ENCODE measurements at regions not wholly inside any gene's neighbourhood (a gene's known extent, or its start where the extent isn't known, plus 50 kb on each side); places are given as distances from the start of the nearest gene placed in this dataset.

DNA sequence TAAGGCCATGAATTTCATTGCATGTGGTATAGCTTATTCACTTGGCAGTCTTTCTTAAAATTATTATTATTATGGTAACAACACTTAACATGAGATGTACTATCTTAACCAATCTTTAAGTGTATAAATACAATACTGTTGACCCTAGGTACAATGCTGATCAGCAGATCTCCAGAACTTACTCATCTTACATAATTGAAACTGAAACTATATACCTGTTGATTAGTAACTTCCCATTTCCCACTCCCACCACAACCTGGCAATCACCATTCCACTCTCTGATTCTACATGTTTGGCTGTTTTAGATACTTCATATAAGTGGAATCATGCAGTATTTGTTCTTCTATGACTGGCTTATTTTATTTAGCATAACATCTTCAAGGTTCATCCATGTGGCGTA, 150.2 kb upstream of the POU2AF2 start:
- DNase-seq (ENCODE audit: low spot score): no peak

- DNase-seq (ENCODE audit: low spot score): no peak
Measured at GRCh38 chr11:111093061-111093460, 152.5 kb upstream of the POU2AF2 start.

- no peak for DNase-seq (ENCODE audit: low spot score)
Measured at GRCh38 chr11:111091321-111091938, 154.1 kb upstream of the POU2AF2 start.

DNA sequence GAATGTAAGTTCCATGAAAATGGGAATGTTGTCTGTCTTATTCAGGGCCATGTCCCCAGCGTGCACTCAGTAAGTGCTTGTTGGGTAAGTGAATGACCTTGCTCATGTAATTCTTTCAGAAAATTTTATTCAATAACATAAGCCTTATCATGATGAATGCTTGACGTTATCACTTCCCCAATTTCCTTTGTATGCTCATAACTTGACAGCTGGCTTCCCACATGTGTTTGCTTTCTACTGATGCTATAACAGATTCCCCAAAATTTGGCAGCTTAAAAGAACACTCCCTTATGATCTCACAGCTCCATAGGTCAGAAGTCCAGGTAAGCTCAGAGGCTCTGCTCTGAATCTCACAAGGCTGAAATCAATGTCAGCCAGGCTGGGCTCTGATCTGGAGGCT, 155.8 kb upstream of the POU2AF2 start:
- no peak for DNase-seq (ENCODE audit: low spot score)

DNA sequence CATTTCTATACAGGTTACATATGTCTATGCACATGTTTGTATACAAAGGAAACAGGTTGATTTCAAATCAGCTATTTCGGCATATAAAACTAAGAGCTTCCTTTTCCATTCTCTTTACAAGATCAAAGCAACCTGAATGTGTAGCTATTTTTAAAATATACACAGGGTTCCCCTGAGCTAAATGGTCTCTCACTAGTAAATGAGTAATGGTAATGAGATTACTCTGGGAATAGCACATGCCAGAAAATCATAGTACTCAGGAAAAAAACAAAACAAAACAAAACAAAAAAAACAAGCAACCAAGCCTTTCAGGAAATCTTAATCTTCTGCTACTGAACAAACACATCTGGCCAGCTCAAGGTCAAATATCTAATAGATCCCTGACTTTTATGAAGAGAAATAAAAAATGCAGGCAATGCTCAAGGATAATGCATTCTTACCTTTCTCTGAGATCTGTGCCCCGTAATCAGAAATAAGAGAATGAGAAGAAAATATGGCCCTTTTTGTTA, 156.6 kb upstream of the POU2AF2 start:
- no peak for DNase-seq (ENCODE audit: low spot score)

- DNase-seq (ENCODE audit: low spot score): no peak
Measured at GRCh38 chr11:111086058-111086457, 159.5 kb upstream of the POU2AF2 start.

DNA sequence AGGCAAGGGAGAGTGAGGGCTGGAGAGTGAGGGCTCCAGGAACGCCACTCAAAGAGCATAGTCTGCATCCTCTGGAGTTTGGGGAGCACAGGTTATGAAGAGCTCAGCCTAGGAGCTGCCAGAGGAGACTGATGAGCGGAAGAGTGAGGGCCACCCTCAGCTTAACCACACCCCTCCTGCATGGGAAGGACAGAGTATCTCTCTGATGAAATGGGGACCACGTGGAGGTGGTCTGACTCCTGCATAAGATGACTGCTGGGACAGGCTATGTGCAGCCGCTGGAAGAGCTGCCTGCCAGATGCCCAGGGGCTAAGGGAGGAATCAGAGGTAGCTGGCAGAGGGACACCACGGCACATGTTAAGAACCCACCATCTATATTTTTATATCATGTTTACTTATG, 162.9 kb upstream of the POU2AF2 start:
- DNase-seq (ENCODE audit: low spot score): no peak

- no peak for DNase-seq (ENCODE audit: low spot score)
Measured at GRCh38 chr11:111081021-111081511, 164.5 kb upstream of the POU2AF2 start.

- no peak for DNase-seq (ENCODE audit: low spot score)
Measured at GRCh38 chr11:111077530-111078322, 167.8 kb upstream of the POU2AF2 start.

DNA sequence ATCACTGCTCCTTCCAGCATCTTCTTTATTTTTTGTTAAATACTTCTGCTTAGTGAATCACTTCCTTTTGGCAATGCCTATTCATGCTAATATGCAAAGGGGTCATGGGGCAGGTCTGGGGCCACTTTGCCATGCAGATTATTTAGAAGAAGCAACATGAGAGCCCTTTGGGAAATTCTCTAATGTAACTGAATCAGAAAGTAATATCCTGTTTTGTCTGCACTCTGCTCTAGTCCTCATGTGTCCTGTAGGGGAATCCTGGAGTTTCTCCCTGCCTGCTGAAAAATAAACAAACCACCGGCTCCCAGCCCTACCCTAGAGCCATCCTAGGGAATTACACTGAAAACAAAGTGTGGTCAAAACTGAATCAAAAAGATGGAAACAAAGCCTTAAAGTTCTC, 176.5 kb upstream of the POU2AF2 start:
- DNase-seq (ENCODE audit: low spot score): no peak

- DNase-seq (ENCODE audit: low spot score): no peak
Measured at GRCh38 chr11:111067994-111068393, 177.5 kb upstream of the POU2AF2 start.

DNA sequence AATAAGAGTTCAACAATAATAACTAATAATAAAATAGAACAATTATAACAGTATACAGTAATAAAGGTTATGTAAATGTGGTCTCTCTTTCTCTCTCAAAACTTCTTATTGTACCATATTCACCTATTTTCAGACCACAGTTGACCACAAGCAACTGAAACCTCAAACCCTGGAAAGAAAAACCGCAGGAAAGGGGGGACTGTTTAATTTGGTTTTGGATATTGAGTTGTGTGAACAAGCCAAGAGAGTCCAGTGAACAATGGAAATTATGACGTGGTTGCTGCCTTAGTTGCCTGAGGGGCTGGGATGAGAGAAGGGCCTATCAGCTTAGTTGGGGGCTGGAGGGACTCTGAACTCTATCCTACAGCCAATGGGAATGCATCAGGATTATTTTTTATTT, 178.7 kb upstream of the POU2AF2 start:
- no peak for DNase-seq (ENCODE audit: low spot score)

- DNase-seq (ENCODE audit: low spot score): no peak
Measured at GRCh38 chr11:111063726-111064517, 181.6 kb upstream of the POU2AF2 start.

- no peak for DNase-seq (ENCODE audit: low spot score)
Measured at GRCh38 chr11:111062420-111062819, 183.1 kb upstream of the POU2AF2 start.

- DNase-seq (ENCODE audit: low spot score): no peak
Measured at GRCh38 chr11:111059726-111060125, 185.8 kb upstream of the POU2AF2 start.

DNA sequence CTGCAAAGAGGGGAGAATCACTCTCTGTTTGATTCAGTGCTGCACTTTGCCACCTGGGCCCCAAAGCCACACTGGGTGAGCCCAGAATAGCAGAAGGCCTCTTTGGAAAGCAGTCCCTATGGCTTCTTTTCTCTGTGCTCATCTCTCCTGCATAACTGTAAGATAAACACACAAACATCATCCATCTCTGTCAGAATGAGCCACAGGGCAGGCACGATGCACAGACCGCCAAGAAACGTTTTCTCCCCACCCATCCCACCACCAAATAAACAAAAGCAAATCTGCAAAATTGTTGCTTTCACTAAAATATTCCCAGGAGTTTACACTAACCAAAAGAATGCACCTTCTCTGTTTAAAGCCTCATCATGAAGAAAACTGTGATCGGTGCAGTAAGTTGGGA, 196.4 kb upstream of the POU2AF2 start:
- DNase-seq (ENCODE audit: low spot score): no peak

DNA sequence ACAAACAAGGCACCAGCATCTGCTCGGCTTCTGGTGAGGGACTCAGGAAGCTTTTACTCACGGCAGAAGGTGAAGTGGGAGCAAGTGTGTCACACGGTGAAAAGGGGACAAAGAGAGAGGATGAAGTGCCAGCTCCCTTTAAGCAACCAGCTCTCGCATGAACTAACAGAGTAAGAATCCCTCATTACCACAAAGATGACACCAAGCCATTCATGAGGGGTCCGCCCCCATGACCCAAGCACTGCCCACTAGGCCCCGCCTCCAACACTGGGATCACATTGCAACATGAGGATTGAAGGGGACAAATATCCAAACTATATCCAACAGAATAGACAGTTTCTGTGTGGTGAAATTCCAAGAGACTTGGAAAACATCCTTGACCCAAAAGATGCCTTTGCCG, 198.2 kb upstream of the POU2AF2 start:
- no peak for DNase-seq (ENCODE audit: low spot score)

DNA sequence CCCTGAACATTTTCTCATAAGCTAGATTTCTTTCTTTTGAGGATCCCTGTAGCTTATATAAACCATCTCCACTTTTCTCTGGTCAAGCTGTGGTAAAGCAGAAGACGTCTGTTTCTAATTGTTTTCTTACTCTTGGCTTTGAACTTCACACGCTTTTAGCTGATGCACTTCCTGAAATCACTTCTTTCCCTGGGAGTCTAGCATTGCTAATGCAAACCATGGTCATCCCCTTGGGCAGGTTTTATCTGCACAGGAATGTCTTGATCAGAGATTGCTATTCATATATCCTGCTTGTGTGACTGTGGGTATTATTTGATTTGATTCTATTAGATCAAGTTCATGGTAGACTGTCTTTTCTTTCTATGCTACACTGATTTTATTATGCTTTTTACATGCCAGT, 199.2 kb upstream of the POU2AF2 start:
- DNase-seq (ENCODE audit: low spot score): no peak

DNA sequence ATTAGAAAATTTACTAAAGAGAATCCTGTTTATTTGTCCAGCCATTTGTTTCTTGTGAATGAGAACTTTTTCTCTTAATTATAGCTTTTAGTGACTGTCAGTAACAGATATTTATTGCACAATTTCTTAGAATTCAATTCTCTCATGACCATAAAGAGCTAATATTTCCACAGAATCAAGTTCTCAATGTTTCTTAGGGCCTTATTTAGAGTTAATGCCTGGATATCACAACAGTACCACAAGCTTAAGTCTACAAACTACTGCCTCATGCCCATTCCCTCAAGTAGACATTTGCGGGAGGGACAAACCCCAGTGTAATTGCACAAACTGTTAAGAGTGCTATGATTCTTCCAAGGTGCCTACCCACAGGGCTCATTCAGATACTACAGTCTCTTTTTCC, 199.7 kb upstream of the POU2AF2 start:
- DNase-seq (ENCODE audit: low spot score): no peak

GRCh38 chr11:111045407-111045803, 200.1 kb upstream of the POU2AF2 start:
- DNase-seq (ENCODE audit: low spot score): no peak

- no peak for DNase-seq (ENCODE audit: low spot score)
Measured at GRCh38 chr11:111044751-111045406, 200.6 kb upstream of the POU2AF2 start.

DNA sequence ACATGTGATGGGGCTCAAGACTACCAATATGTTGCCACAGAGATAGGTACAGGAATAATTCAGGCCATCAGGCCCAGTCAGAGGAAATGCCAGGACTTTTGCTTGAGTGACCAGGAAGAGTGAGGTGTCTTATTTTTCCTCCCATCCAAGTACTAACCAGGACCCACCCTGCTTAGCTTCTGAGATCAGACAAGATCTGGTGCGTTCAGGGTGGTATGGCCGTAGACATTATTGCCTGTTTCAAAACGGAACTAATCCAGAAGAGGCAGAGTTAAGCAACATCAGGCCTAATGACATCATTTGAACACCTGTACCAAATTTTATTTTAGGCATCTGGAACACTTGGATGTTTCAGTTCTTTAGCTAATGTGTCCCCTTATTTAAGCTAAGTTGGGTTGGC, 205.5 kb upstream of the POU2AF2 start:
- no peak for DNase-seq (ENCODE audit: low spot score)

Measured in AG08395 (cell line).